NB4 (cell line): ENCODE measurements at regions not wholly inside any gene's neighbourhood (a gene's known extent, or its start where the extent isn't known, plus 50 kb on each side); places are given as distances from the start of the nearest gene placed in this dataset.

Source experiments
- CTCF ChIP-seq: IDR thresholded peaks from one replicate; pipeline ENCODE4 v1.5.1; 2012; ENCODE audit warnings: low read depth, low read length
- POLR2A ChIP-seq: IDR thresholded peaks from 2 replicates; pipeline ENCODE4 v1.6.1; 2011; ENCODE audit warnings: mild to moderate bottlenecking; ENCODE audit not compliant: insufficient read length; ENCODE audit errors: extremely low read depth

GRCh38 chr13:30364876-30365275 is 57.4 kb upstream of the UBE2L5 start:
- TF ChIP-seq POLR2A (no peak), CTCF (no peak)
